GM12864 (cell line): ENCODE measurements at regions not wholly inside any gene's neighbourhood (a gene's known extent, or its start where the extent isn't known, plus 50 kb on each side); places are given as distances from the start of the nearest gene placed in this dataset.
A peak's percentile ranks its signal among the peaks of the same experiment; 100 is the strongest.

Experiments
- DNase-seq: peaks from one replicate; pipeline ENCODE4 v3.0.0-alpha.2; 2011; ENCODE audit warnings: low read depth
- H3K4me3 ChIP-seq: 2 replicates; pipeline ENCODE4 v1.5.1; 2011; ENCODE audit warnings: mild to moderate bottlenecking, low read depth, low read length, control low read depth
- CTCF ChIP-seq: IDR thresholded peaks from 2 replicates; pipeline ENCODE4 v1.5.1; 2011; ENCODE audit warnings: low read depth, mild to moderate bottlenecking, moderate library complexity, low read length, control low read depth, inconsistent platforms; ENCODE audit errors: missing control alignments

- no peak for DNase-seq
- no peak for TF ChIP-seq CTCF
Measured at GRCh38 chr6:99152347-99152643, 197.2 kb downstream of the FAXC start.

GRCh38 chr6:99151634-99152346 lies 197.7 kb downstream of the FAXC start:
- peak; percentile 82 for TF ChIP-seq CTCF
- DNase-seq = no peak

More at GRCh38 chr6:99152347-99152643, 197.2 kb downstream of the FAXC start:
- H3K4me3 ChIP-seq = no peak overlapping the region

GRCh38 chr6:99148761-99149160 lies 200.7 kb downstream of the FAXC start:
- no peak overlapping the region for H3K4me3 ChIP-seq
- DNase-seq = no peak
- no peak for TF ChIP-seq CTCF

More at GRCh38 chr6:99151634-99152346, 197.7 kb downstream of the FAXC start:
- no peak overlapping the region for H3K4me3 ChIP-seq

GRCh38 chr6:99148111-99148510 lies 200.4 kb upstream of the FBXL4 start:
- DNase-seq = no peak
- no peak overlapping the region for H3K4me3 ChIP-seq
- no peak for TF ChIP-seq CTCF

- TF ChIP-seq CTCF = no peak
- H3K4me3 ChIP-seq = no peak overlapping the region
- no peak for DNase-seq
Measured at GRCh38 chr6:99147206-99147605, 199.5 kb upstream of the FBXL4 start.

GRCh38 chr6:99146711-99147110 lies 199.0 kb upstream of the FBXL4 start:
- DNase-seq = no peak
- no peak for TF ChIP-seq CTCF
- H3K4me3 ChIP-seq = no peak overlapping the region

GRCh38 chr6:99145738-99146137 lies 198.0 kb upstream of the FBXL4 start:
- DNase-seq = no peak
- TF ChIP-seq CTCF = no peak
- H3K4me3 ChIP-seq = no peak overlapping the region
